22Rv1 (cell line): ENCODE measurements at regions not wholly inside any gene's neighbourhood (a gene's known extent, or its start where the extent isn't known, plus 50 kb on each side); places are given as distances from the start of the nearest gene placed in this dataset.

Experiments used
- H3K27ac ChIP-seq: fragments of 450-650 bp; 2 replicates; pipeline ENCODE4 v1.5.1; 2017
- CTCF ChIP-seq: fragments of 450-650 bp; IDR thresholded peaks from 2 replicates; pipeline ENCODE4 v1.5.1; 2017; ENCODE audit warnings: mild to moderate bottlenecking
- ZFX ChIP-seq: fragments of 450-650 bp; IDR thresholded peaks from 2 replicates; pipeline ENCODE4 v1.6.1; 2017; ENCODE audit warnings: antibody characterized with exemption, borderline replicate concordance

- no peak for TF ChIP-seq ZFX
- TF ChIP-seq CTCF: no peak
Observed at GRCh38 chr1:59138402-59138801, 158.5 kb upstream of the FGGY start.

GRCh38 chr1:59139396-59139795 is 157.5 kb upstream of the FGGY start:
- H3K27ac ChIP-seq: no peak overlapping the region
- no peak for TF ChIP-seq CTCF
- TF ChIP-seq ZFX: no peak

More at GRCh38 chr1:59138402-59138801, 158.5 kb upstream of the FGGY start:
- no peak overlapping the region for H3K27ac ChIP-seq

GRCh38 chr1:59141267-59141863 is 155.5 kb upstream of the FGGY start:
- no peak for TF ChIP-seq CTCF
- no peak overlapping the region for H3K27ac ChIP-seq

GRCh38 chr1:59142311-59143132 is 154.4 kb upstream of the FGGY start:
- H3K27ac ChIP-seq: no peak overlapping the region

GRCh38 chr1:59143133-59143487 is 153.8 kb upstream of the FGGY start:
- H3K27ac ChIP-seq: no peak overlapping the region
- no peak for TF ChIP-seq CTCF
- no peak for TF ChIP-seq ZFX

More at GRCh38 chr1:59142311-59143132, 154.4 kb upstream of the FGGY start:
- TF ChIP-seq CTCF (no peak), ZFX (no peak)

GRCh38 chr1:59143811-59144210 is 153.1 kb upstream of the FGGY start:
- TF ChIP-seq ZFX (no peak), CTCF (no peak)
- H3K27ac ChIP-seq: no peak overlapping the region

GRCh38 chr1:59144959-59145358 is 151.9 kb upstream of the FGGY start:
- no peak for TF ChIP-seq ZFX
- no peak for TF ChIP-seq CTCF
- H3K27ac ChIP-seq: no peak overlapping the region
